ENCODE measurements at regions not wholly inside any gene's neighbourhood (a gene's known extent, or its start where the extent isn't known, plus 50 kb on each side); places are given as distances from the start of the nearest gene placed in this dataset.

- TF ChIP-seq TCF3 (IDR thresholded peaks at IDR 0.05; ENCODE audit: borderline replicate concordance, insufficient read depth, low read depth, low read length) = no peak
- no peak for TF ChIP-seq POLR2A (IDR thresholded peaks at IDR 0.05; ENCODE audit: low read depth, low read length)
Observed at GRCh38 chr1:199509456-199509855, 518.1 kb upstream of the NR5A2 start (continued).

GRCh38 chr1:199510314-199510713 lies 517.2 kb upstream of the NR5A2 start:
- H3K79me2 ChIP-seq (ENCODE audit: control insufficient read depth, insufficient read depth, low read length) = no peaks in the 10 kb centered on the region
- peak; percentile 61 for DNase-seq (ENCODE audit: low read depth, low spot score)
- in situ Hi-C loops (cut with MboI) = no loop called here
- ChIA-PET SMC1A (ENCODE audit: uncharacterized antibody, unreplicated experiment) (no interaction called here), POLR2A (no interaction called here), CTCF (no interaction called here), RAD21 (ENCODE audit: unreplicated experiment) (no interaction called here)
- H3K36me3 ChIP-seq (ENCODE audit: control insufficient read depth in 2 of 2, insufficient read depth in 2 of 2, low read length in 1 of 2) = no peaks in the 10 kb centered on the region
- H3K27ac ChIP-seq (ENCODE audit: control insufficient read depth, insufficient read depth) = no peak overlapping the region
- no peaks in the 10 kb centered on the region for H3K27me3 ChIP-seq (replicated peaks in 1 of 2; ENCODE audit: control insufficient read depth in 2 of 2, insufficient read depth in 2 of 2, low read length in 1 of 2)
- H3K9ac ChIP-seq (ENCODE audit: control insufficient read depth, insufficient read depth, low read length) = no peak overlapping the region
- FAIRE-seq = no peak
- no TSS peak for BruUV-seq (replicated peaks)
- H3K4me3 ChIP-seq = no peak overlapping the region
- peak; percentile 97 for ATAC-seq
- 7% methylated on average over 5 of the region's 5 CpGs for WGBS (ENCODE audit: insufficient coverage, insufficient replicate concordance, low lambda C conversion rate, missing lambda C conversion rate)
- no peaks in the 10 kb centered on the region for H3K9me3 ChIP-seq (replicated peaks; ENCODE audit: control insufficient read depth, insufficient read depth, low read length)
- peak overlapping the region; percentile 25; the same call in 1 of the 2 replicates for H3K4me2 ChIP-seq (ENCODE audit: control insufficient read depth, insufficient read depth)
- no peaks in the 10 kb centered on the region for H4K20me1 ChIP-seq (ENCODE audit: control insufficient read depth, insufficient read depth)
- H2AFZ ChIP-seq (ENCODE audit: control insufficient read depth, low read depth, low read length) = no peak overlapping the region
- H3K4me1 ChIP-seq (ENCODE audit: control insufficient read depth, insufficient read depth, low read length) = no peaks in the 10 kb centered on the region
- intact Hi-C loops (cut with micrococcal nuclease; ENCODE audit: unreplicated experiment) = no loop called here
- TF ChIP-seq MTA2 (IDR thresholded peaks at IDR 0.05; ENCODE audit: low read depth) (peak; percentile 53; the same call in 1 of the 2 replicates), BHLHE40 (IDR thresholded peaks at IDR 0.05; ENCODE audit: borderline replicate concordance in 1 of 2, low read depth in 2 of 2, low read length in 1 of 2) (peak; percentile 79 to 87), ZNF24 (IDR thresholded peaks at IDR 0.05) (0 out of 2 replicates have a peak, but pooled peaks have one; percentile 31), PAX5 (IDR thresholded peaks at IDR 0.05; ENCODE audit: borderline replicate concordance, low read depth, low read length) (peak; percentile 82), ATF2 (IDR thresholded peaks at IDR 0.05; ENCODE audit: low read length) (peak; percentile 36; the same call in 1 of the 2 replicates), CBX5 (IDR thresholded peaks at IDR 0.05; ENCODE audit: low read depth) (no peak), EP300 (IDR thresholded peaks at IDR 0.05; ENCODE audit: borderline replicate concordance in 1 of 2, control insufficient read depth in 1 of 2, low read depth in 2 of 2, low read length in 2 of 2) (peak in 1 of 2 experiments; percentile 45; a peak in 1 of 4 replicates), PKNOX1 (IDR thresholded peaks at IDR 0.05) (peak; percentile 71), IRF5 (IDR thresholded peaks at IDR 0.05; ENCODE audit: borderline replicate concordance) (no peak), RUNX3 (IDR thresholded peaks at IDR 0.05; ENCODE audit: low read length) (peak; percentile 96), BCL11A (IDR thresholded peaks at IDR 0.05; ENCODE audit: low read depth, low read length) (peak; percentile 70; the same call in 1 of the 2 replicates), NR2F1 (conservative IDR thresholded peaks at IDR 0.05) (peak; percentile 61; the same call in 1 of the 2 replicates)
- TF ChIP-seq, protein P1, sequence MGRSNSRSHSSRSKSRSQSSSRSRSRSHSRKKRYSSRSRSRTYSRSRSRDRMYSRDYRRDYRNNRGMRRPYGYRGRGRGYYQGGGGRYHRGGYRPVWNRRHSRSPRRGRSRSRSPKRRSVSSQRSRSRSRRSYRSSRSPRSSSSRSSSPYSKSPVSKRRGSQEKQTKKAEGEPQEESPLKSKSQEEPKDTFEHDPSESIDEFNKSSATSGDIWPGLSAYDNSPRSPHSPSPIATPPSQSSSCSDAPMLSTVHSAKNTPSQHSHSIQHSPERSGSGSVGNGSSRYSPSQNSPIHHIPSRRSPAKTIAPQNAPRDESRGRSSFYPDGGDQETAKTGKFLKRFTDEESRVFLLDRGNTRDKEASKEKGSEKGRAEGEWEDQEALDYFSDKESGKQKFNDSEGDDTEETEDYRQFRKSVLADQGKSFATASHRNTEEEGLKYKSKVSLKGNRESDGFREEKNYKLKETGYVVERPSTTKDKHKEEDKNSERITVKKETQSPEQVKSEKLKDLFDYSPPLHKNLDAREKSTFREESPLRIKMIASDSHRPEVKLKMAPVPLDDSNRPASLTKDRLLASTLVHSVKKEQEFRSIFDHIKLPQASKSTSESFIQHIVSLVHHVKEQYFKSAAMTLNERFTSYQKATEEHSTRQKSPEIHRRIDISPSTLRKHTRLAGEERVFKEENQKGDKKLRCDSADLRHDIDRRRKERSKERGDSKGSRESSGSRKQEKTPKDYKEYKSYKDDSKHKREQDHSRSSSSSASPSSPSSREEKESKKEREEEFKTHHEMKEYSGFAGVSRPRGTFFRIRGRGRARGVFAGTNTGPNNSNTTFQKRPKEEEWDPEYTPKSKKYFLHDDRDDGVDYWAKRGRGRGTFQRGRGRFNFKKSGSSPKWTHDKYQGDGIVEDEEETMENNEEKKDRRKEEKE (IDR thresholded peaks at IDR 0.05) = no peak
- TF ChIP-seq, protein P2, sequence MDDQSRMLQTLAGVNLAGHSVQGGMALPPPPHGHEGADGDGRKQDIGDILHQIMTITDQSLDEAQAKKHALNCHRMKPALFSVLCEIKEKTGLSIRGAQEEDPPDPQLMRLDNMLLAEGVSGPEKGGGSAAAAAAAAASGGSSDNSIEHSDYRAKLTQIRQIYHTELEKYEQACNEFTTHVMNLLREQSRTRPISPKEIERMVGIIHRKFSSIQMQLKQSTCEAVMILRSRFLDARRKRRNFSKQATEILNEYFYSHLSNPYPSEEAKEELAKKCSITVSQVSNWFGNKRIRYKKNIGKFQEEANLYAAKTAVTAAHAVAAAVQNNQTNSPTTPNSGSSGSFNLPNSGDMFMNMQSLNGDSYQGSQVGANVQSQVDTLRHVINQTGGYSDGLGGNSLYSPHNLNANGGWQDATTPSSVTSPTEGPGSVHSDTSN (IDR thresholded peaks at IDR 0.05; ENCODE audit: insufficient replicate concordance, low read depth, low read length) = peak; percentile 48
